NCI-H2227 (cell line): ENCODE measurements at regions not wholly inside any gene's neighbourhood (a gene's known extent, or its start where the extent isn't known, plus 50 kb on each side); places are given as distances from the start of the nearest gene placed in this dataset.
"Not testable (repeated sequence)": the region's sequence is repeated elsewhere in the genome, so short reads cannot be mapped to it uniquely, and the experiment has no call there.

ENCODE experiments used
- DNase-seq: peaks from one replicate; lab custom pipeline; 2025; ENCODE audit not compliant: unreplicated experiment; lab: John Stamatoyannopoulos, UW

GRCh38 chr3:20517316-20517715, 331.3 kb upstream of the SGO1 start:
- not testable (repeated sequence) for DNase-seq

GRCh38 chr3:20516311-20516710, 330.3 kb upstream of the SGO1 start:
- no peak for DNase-seq

- DNase-seq = no peak
Measured at GRCh38 chr3:20515834-20516233, 329.8 kb upstream of the SGO1 start.

- DNase-seq = no peak
Measured at GRCh38 chr3:20511863-20512505, 326.0 kb upstream of the SGO1 start.

- no peak for DNase-seq
Measured at GRCh38 chr3:20510396-20510795, 324.4 kb upstream of the SGO1 start.

GRCh38 chr3:20503394-20504082, 317.5 kb upstream of the SGO1 start:
- no peak for DNase-seq

- DNase-seq = no peak
Measured at GRCh38 chr3:20490996-20491395, 305.0 kb upstream of the SGO1 start.

GRCh38 chr3:20488151-20488550, 302.1 kb upstream of the SGO1 start:
- DNase-seq = no peak

- no peak for DNase-seq
Measured at GRCh38 chr3:20484126-20484525, 298.1 kb upstream of the SGO1 start.

GRCh38 chr3:20482350-20482749, 296.3 kb upstream of the SGO1 start:
- DNase-seq = no peak

GRCh38 chr3:20480786-20481365, 294.9 kb upstream of the SGO1 start:
- DNase-seq = no peak

GRCh38 chr3:20478436-20478835, 292.4 kb upstream of the SGO1 start:
- DNase-seq = no peak

GRCh38 chr3:20464237-20464636, 278.2 kb upstream of the SGO1 start:
- not testable (repeated sequence) for DNase-seq

- no peak for DNase-seq
Measured at GRCh38 chr3:20462723-20463122, 276.7 kb upstream of the SGO1 start.

- DNase-seq = no peak
Measured at GRCh38 chr3:20462226-20462625, 276.2 kb upstream of the SGO1 start.

- DNase-seq = no peak
Measured at GRCh38 chr3:20458994-20459716, 273.1 kb upstream of the SGO1 start.

GRCh38 chr3:20456511-20456910, 270.5 kb upstream of the SGO1 start:
- no peak for DNase-seq

- no peak for DNase-seq
Measured at GRCh38 chr3:20451170-20451569, 265.2 kb upstream of the SGO1 start.

- no peak for DNase-seq
Measured at GRCh38 chr3:20450611-20451010, 264.6 kb upstream of the SGO1 start.

GRCh38 chr3:20442846-20443245, 256.8 kb upstream of the SGO1 start:
- no peak for DNase-seq

- DNase-seq = not testable (repeated sequence)
Measured at GRCh38 chr3:20427268-20427667, 241.3 kb upstream of the SGO1 start.

GRCh38 chr3:20425138-20425537, 239.1 kb upstream of the SGO1 start:
- DNase-seq = no peak
